Omental fat pad (tissue), 3 donors: ENCODE measurements at regions not wholly inside any gene's neighbourhood (a gene's known extent, or its start where the extent isn't known, plus 50 kb on each side); places are given as distances from the start of the nearest gene placed in this dataset.

Source experiments
- ATAC-seq: fragments of 150-250 bp; one replicate; pipeline ENCODE4 v1.9.1; 2016; ENCODE audit warnings: mild to moderate bottlenecking, moderate library complexity; ENCODE audit not compliant: low FRiP score
- DNase-seq: peaks from one replicate; pipeline ENCODE4 v3.0.0-alpha.2; 2019; ENCODE audit warnings: low spot score
- TF ChIP-seq, protein P1 (sequence below), 3 donors: fragments of 450-650 bp; IDR thresholded peaks; one replicate each; pipeline ENCODE4 v1.5.1; 2016 to 2017; ENCODE audit warnings: antibody characterized with exemption in 3 of 3, mild to moderate bottlenecking in 3 of 3, moderate library complexity in 2 of 3

DNA sequence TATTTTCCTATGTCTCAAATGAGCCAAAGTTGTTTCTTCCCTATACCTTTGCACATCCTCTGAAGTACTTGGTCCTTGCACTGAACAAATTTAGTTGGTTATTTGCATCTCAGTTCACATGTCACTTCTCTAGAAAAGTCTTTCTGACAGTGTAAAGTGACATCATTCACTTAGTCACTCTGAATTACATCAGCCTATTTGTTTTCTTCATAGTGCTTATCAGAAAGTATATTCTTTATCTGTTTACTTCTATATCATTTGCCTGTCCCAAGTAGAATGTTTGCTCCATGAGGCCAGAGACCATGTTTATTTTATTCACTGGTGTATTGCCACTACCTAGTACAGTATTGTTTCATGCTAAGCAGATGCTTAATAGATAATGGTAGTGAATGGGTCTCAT lies 173.7 kb downstream of the HNMT start:
- ATAC-seq (no peak), DNase-seq (no peak)
- TF ChIP-seq, protein P1, sequence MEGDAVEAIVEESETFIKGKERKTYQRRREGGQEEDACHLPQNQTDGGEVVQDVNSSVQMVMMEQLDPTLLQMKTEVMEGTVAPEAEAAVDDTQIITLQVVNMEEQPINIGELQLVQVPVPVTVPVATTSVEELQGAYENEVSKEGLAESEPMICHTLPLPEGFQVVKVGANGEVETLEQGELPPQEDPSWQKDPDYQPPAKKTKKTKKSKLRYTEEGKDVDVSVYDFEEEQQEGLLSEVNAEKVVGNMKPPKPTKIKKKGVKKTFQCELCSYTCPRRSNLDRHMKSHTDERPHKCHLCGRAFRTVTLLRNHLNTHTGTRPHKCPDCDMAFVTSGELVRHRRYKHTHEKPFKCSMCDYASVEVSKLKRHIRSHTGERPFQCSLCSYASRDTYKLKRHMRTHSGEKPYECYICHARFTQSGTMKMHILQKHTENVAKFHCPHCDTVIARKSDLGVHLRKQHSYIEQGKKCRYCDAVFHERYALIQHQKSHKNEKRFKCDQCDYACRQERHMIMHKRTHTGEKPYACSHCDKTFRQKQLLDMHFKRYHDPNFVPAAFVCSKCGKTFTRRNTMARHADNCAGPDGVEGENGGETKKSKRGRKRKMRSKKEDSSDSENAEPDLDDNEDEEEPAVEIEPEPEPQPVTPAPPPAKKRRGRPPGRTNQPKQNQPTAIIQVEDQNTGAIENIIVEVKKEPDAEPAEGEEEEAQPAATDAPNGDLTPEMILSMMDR (IDR thresholded peaks at IDR 0.05), result no peak

DNA sequence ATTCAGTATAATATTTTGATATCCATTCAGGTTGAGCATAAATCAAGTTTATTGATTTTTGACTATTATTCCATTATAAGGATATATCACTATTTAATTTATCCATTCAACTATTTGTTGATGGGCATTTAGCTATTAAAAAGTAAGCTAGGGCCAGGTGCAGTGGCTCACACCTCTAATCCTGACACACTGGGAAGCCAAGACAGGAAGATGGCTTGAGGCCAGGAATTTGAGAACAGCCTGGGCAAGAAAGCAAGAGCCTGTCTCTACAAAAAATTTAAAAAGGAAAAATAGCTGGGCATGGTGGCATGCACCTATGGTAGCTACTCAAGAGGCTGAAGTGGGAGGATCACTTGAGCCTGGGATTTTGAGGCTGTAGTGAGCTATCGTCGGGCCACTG lies 183.5 kb downstream of the HNMT start:
- no peak for DNase-seq
- ATAC-seq, result no peak
- TF ChIP-seq, protein P1 (IDR thresholded peaks at IDR 0.05), result no peak

DNA sequence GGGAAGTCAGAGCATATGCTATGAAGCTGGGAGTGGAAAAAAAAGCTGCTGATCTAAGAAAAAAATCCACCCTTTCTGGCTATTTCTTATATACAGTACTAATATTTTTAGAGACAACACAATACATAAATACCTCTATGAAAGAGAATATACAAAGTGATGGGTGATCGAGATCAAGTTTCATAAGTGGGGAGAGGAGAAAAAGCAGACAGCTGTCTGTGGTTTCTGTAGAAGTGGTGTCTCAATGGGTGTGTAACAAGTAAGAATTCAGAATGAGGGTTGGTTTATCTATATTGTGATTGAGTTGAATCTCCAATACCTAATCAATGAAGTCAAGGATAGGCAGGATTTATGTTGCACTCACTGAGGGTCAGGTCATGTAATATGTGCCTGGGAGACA lies 191.0 kb downstream of the HNMT start:
- TF ChIP-seq, protein P1 (IDR thresholded peaks at IDR 0.05), result no peak
- ATAC-seq (no peak), DNase-seq (no peak)

- TF ChIP-seq, protein P1 (IDR thresholded peaks at IDR 0.05), result no peak
- ATAC-seq (no peak), DNase-seq (no peak)
These were observed 193.1 kb downstream of the HNMT start for GRCh38 chr2:138157372-138157771.

- no peak for DNase-seq
- TF ChIP-seq, protein P1 (IDR thresholded peaks at IDR 0.05), result no peak
- ATAC-seq, result no peak
These were observed 206.2 kb downstream of the HNMT start for GRCh38 chr2:138170485-138170884.

DNA sequence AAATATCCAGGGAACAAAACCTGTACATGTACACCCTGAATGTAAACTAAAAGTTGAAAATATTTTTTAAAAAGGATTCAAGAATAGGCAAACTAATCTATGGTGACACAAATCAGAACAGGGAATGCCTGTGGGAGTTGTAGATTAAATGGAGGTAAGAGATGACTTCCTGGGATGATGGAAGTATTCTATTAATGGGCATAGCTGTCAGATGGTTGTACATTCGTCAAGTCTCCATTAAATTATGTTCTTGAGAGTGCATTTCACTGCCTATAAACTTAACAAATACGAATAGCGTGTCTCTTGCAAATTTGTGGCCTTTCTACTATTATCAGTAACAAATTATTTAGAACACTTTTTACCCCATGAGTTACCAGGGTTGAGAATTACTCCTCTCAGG lies 207.0 kb downstream of the HNMT start:
- TF ChIP-seq, protein P1 (IDR thresholded peaks at IDR 0.05), result no peak
- DNase-seq, result no peak
- ATAC-seq, result no peak

DNA sequence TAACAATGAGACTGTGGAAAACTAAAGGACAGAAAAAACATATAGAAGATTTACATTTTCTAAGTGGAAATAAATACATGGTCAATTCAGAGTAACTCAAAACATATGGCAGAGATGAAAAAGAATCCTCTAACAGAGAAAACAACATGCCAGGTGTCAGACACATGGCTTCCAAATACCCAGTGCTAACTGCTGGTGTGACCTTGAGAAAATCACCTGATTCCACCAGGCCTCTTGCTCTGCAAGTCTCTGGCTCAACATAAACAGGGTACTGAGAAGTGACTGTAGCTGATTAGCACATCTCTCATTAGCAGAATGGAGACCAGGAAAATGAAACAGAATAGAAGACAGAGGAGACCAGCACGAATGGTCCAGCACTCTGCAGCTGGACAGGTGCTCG lies 210.8 kb downstream of the HNMT start:
- DNase-seq (no peak), ATAC-seq (no peak)
- TF ChIP-seq, protein P1 (IDR thresholded peaks at IDR 0.05), result no peak
